Stimulated activated CD4-positive, alpha-beta T cell treated with anti-CD3 and anti-CD28 coated beads, Interleukin-12 subunit alpha, Interleukin-12 subunit beta, amount 100 ng/mL, for 48 hours (primary cell): ENCODE measurements at regions not wholly inside any gene's neighbourhood (a gene's known extent, or its start where the extent isn't known, plus 50 kb on each side); places are given as distances from the start of the nearest gene placed in this dataset.

Experiments used
- DNase-seq, 3 donors: peaks; one replicate each; pipeline ENCODE4 v3.0.0-alpha.2; 2020; ENCODE audit warnings: low read depth in 2 of 3, low spot score in 1 of 3

GRCh38 chr15:35768949-35769348 is 223.0 kb upstream of the DPH6 start:
- no peak for DNase-seq

DNA sequence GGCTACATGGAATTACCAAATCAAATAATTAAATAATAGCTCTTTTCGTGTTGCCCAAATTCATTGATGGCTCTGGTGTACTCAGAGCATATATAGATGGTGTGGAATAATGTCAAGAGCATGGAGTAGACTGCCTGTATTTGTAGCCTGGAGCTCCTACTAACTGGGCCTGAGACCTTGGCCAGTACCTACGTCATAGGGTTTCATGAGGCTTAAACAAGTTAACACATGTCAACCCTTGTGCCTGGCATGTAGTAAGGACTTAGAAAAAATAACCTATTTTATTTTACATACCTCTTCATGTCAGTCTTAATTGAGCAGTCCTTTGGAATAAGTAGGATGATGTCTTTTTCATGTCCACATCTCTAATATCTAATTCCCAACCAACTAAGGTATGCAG is 223.7 kb upstream of the DPH6 start:
- DNase-seq: no peak

DNA sequence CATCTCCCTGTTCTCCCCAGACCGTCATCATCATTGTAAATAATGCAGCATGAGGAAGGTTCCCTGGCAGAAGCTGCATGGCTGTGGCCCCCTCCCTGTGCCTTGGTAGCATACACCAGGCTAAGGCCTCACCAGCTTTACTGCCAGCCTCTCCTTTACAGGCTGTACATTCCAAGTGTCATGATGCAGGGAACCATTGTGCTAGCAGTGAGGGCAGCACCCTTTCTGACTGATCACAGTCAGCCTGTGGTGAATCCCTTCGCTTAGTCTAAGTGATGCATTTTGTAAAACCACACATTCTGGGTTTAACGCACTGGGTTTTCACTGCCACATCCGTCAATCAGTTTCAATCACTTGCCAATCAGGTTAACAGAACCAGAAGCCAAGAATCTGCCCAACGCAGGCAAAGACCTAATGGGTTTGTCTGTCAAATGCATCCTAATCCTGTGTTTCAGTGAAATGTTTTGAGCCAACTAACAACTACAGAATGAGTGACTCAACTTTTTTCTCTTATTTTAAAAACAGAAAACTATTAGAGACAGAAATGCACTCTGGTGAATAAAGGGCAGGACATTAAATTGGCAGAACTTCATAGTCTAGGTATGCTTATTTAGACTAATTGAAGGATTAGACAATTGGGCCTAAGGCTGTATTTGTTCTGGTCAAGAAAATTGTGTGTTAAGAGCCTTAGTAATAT is 225.9 kb upstream of the DPH6 start:
- DNase-seq: no peak

DNA sequence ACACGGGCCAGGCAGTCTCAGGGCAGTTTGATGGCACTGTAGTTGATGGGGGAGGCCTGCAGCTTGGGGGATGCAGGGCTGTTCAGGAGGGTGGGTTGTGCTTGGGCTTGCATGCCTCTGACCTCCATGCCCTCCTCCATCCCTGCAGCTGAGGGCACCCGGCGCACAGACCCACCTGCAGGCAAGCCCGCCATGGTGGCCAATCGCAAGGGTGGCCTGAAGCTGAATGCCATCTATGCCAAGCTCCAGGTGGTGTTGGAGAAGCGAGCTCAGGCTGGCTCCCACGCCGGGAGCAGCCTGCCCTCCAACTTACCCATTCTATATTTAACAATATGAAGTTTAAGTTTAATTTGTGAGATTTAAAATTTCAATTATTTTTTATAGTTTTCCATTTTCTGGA is 228.7 kb upstream of the DPH6 start:
- DNase-seq: no peak

DNA sequence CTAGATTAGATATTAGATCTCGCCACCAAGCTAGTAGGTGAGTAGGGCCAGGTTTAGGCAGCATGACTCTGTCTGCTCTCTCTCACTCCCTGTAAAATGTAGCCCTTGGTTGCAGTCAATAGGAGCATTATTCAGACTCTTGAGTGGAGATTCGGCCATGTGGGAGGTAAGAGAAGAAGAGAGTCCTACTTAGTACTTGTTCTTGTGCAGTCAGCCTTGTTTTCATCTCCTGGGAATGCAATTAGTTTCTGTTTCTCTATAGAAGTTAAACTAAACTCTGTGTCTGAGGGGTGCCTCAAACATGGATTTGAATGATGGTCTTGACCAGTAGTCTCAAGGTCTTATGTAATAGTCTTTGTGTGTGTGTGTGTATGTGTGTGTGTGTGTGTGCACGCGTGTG is 229.5 kb upstream of the DPH6 start:
- DNase-seq: no peak

DNA sequence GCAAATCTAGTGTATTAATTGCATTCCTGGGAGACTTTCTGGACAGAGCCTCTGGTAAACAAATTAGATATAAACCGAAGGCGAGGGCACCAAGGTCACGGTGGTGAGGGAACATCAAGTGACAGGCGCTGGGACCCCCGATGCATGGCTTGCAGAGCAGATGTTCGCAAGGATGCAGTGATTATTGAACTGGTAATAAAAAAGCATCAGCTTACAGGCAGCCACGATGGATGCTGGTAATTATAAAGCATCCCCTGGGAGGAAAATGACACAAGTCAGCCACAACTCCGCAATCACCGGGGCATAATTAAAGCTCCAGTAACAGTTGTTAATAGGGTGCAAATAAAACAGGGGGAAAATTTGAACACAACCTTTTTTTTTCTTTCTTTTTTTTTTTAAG is 231.1 kb upstream of the DPH6 start:
- no peak for DNase-seq

GRCh38 chr15:35783203-35783602 is 237.2 kb upstream of the DPH6 start:
- DNase-seq: no peak

DNA sequence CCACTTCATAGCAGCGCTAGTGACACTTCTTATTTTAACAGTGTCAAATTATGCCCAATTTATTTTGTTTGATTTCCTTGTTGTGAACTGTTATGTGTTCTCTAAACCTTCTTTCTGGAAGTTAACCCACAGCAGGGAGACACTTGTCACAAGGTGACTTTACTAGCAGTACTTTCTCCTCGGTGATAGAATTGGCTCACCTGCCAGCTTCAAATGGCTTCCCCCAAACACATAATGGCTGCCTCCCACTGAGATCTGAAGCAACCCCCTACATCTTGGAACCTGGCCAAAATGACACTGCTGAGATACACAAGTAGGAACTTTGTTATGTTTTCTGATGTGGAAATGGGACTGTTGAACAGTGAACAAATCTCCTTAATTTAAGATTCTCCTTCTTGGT is 238.8 kb upstream of the DPH6 start:
- DNase-seq: no peak

DNA sequence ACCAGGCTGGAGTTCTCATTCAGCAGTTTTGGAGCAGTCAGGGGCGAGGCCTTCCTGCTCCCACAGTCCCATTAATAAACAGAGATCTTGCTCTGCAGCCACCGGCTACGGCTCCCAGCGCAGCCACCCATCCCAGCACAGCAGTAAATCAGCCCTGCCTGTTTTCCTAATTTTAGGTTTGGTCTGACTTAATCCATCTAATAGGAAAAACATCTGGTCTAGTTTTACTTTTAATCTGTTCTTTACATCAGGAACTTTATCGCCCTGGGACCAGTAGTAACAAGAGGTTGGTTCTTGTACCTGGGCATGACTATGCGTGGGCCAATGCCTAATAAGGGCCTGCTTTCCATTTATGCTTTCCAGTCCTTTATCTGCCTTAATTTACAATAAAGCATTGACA is 264.0 kb upstream of the DPH6 start:
- no peak for DNase-seq

DNA sequence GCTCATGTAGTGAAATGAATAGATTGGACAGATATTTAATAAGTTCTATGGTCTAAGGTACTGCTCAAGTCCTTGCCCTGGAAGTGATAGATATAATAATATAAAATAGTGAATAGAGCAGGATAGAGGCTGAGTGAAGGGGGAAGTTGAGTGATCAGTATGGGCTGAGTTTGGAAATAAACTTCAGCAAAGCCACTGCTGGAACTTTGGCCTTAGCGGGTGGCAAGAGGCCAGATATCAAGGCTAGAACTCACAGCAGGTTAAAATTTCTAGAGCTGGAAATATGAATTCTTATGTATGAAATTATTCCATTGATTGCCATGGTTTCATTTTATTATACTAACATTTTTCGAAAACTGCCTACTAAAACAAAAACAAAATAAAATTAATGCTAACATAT is 267.6 kb upstream of the DPH6 start:
- DNase-seq: no peak

DNA sequence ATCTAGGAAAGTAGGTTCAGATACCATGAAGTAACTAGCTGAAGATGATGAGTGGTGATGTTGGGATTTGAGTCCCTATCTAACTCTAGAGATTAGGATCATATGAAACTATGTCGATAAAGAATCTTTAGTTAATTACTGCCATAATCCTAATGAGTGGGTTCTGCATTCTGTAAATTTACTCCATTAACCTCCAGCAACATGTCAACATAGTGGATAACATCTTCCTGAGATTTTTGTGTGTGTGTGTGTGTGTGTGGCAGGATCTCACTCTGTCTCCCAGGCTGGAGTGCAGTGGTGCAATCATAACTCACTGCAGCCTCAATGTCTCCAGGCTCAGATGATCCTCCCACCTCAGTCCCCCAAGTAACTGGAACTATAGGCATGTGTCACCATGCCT is 272.9 kb upstream of the DPH6 start:
- no peak for DNase-seq

GRCh38 chr15:35822153-35822552 is 276.2 kb upstream of the DPH6 start:
- DNase-seq: no peak

DNA sequence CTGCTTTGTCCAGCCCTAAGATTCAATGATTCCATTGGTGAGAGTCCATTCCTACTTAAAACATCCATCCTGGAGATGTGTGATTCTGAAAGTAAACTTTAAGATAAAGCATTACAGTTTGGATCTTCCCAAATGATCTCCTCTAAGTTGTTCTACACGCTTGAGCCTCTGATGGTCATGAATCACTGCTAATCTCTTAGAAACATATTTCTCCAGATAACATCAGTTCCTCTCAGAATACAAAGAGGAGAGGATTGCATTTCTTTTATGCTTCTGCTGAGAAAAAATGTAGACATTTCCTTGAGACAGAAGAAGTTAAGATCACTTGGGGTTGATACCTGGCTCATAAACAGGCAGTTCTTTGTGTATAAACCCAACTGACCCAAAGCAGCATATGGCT is 281.2 kb upstream of the DPH6 start:
- DNase-seq: no peak

- no peak for DNase-seq
These were observed 281.9 kb upstream of the DPH6 start for GRCh38 chr15:35827911-35828310.

- DNase-seq: no peak
These were observed 287.6 kb upstream of the DPH6 start for GRCh38 chr15:35833581-35833980.

- no peak for DNase-seq
These were observed 288.4 kb upstream of the DPH6 start for GRCh38 chr15:35834216-35834830.

DNA sequence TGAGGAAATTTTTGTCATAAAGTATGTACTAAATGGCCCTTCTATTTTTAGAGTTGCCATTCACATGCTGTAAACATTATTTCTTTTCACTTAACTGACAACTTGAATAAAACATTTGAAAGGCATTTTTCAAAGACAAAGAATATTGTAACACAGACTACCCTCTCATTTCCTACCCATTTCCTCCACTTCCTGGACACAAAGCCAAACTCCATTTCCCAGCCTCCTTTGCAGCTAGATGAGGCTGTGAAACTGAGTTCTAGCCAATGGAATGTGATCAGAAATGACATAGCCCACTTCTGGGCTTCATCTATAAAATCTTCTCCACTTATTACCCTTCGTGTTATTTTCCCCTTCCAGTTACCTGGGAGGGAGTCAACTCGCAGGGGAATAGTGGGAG is 288.9 kb upstream of the DPH6 start:
- no peak for DNase-seq

- DNase-seq: no peak
These were observed 292.6 kb upstream of the DPH6 start for GRCh38 chr15:35838424-35839111.

GRCh38 chr15:35842631-35843030 is 296.7 kb upstream of the DPH6 start:
- DNase-seq: no peak

DNA sequence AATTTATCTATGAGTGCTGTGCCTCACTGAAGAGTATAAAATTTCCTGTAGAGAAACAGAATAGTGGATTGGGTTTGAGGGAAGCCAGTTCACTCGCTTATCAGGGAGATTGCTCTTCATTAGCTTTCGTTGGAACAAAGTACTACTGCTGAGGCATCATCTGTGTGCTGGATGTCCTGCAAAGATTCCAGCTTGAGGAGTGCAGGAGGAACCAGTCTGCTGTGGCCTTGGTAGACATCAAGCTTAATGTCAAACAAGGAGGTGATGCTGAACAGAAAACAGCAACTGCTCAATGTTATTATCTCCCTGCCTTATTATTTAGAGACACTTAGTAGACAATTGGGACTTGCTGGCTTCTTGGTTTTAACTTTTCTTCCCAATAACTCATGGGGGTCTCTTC is 297.5 kb upstream of the DPH6 start:
- no peak for DNase-seq

DNA sequence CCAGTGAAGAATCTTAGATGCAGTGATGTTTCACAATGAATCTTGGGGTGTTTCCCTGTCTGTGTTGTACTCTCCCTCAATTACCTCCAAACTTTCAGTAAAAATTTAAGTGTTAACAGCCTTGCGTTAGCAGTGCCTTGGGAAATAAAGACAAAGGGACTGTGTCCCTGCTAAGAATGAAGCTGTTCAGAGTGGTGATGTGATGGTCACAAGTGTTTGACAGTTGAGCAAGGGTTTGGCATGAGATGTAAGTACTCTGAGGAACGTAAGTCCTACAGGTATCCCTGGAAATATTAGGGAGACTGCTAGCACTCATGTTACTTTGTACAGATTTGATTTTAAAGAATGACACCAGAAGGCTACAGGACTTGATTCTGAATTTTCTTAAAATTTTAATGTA is 304.3 kb upstream of the DPH6 start:
- DNase-seq: no peak

DNA sequence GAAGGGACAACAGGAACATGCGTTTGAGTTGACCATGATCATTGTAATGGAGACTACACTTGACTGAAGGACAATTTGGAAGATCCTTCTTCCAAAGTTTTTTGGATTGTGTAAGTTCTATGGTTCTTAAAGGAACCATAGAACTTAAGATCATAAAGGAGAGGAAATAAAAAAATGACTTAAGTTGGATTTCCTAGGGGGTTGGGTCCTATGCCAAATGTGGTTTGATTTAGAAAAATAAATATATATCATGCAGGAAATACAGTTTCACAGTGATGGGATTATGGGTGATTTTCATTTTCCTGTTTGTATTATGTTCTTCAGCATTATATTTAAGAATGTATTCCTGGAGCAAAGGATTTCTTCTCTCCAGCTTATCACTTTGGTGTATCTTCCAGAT is 305.5 kb upstream of the DPH6 start:
- no peak for DNase-seq
